ENCODE measurements at regions not wholly inside any gene's neighbourhood (a gene's known extent, or its start where the extent isn't known, plus 50 kb on each side); places are given as distances from the start of the nearest gene placed in this dataset.
"Not testable (repeated sequence)": the region's sequence is repeated elsewhere in the genome, so short reads cannot be mapped to it uniquely, and the experiment has no call there.

DNA sequence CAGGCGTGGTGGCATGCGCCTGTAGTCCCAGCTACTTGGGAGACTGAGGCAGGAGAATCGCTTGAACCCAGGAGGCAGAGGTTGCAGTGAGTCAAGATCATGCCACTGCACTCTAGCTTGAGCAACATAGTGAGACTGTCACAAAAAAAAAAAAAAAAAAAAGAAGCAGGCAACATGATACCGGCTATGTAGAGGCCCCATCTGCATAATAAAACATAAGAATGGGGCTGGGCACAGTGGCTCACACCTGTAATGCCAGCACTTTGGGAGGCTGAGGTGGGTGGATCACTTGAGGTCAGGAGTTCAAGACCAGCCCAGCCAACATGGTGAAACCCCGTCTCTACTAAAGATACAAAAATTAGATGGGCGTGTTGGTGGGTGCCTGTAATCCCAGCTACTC lies 304.7 kb downstream of the GJA1 start:
- TF ChIP-seq POLR2A (IDR thresholded peaks at IDR 0.05; ENCODE audit: low read length); GATA1 (IDR thresholded peaks at IDR 0.05; ENCODE audit: low read depth, low read length): not testable (repeated sequence)

All from erythroblast (primary cell).